HG02852 (cell line): ENCODE measurements at regions not wholly inside any gene's neighbourhood (a gene's known extent, or its start where the extent isn't known, plus 50 kb on each side); places are given as distances from the start of the nearest gene placed in this dataset.
"Not testable (repeated sequence)": the region's sequence is repeated elsewhere in the genome, so short reads cannot be mapped to it uniquely, and the experiment has no call there.

ENCODE experiments used
- ATAC-seq: cut with Tn5 transposase; IDR thresholded peaks from one replicate; pipeline ENCODE4 v1.9.1; 2021; ENCODE audit warnings: mild to moderate bottlenecking, moderate library complexity; ENCODE audit not compliant: unreplicated experiment

DNA sequence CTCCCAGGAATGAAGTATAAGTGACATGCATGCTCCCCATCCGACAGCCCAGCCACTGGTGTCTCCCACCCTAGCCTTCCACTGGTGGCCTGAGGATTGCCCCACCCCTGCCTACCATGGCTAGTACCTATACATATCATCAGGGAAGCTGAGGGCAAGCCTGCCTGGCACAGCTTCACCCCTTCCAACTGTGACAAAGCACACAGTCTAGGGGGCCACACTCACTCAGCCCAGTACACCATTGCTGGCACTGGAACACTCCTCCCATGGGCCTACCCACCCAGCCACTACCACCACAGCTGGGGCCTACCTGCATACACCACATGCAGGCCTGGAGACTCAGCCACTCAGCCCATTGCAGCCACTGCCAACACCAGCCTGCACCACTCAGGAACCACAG, 393.1 kb upstream of the STEAP1 start:
- no peak for ATAC-seq

GRCh38 chr7:89770161-89770560, 384.1 kb upstream of the STEAP1 start:
- ATAC-seq = no peak

DNA sequence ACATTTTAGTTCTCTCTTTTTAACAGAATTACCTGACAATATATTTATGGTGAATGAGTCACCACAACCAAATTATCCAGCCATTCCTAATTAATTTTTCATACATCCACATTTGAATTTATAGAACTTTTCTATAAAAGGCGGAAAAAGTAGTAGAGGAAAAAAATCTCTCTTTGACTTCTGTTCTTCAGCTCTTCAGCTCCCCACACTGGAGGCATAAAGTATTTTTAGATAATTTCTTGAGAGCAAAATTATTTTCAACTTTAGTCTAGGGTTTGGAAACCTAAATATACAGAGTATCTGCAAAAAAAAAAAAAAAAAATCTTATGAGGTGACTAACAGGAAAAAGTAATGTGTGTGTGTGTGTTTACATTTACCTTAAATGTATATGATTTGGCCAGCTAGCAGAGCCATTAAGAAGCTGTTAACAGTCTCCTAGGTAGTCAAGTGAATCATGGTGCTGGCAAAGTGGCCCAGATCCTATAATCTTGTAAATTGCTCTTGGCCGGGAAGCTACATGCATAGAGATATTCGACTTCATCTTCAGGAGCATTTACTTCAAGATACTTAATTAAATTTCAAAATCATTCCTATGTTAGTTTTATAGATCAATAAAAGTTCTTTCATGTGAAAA, 383.1 kb upstream of the STEAP1 start:
- no peak for ATAC-seq

DNA sequence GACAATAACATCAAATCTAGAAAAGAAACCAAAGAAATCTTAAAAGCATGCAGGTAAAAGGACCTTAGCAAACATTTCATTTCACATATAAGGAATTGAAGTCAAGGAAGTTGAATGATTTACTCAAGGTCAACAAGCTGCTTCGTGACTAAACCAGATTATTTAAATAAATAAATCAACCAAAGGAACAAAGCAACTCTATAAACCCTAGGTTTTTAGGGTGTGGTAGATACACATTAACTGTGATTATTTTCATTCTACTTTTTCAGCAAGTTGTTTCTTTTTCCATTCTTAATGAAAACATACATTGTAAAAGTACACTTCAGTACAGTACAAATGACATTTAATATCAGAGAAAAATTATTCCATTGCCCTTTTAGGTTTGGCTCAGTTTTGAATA, 382.0 kb upstream of the STEAP1 start:
- no peak for ATAC-seq

GRCh38 chr7:89773611-89774010, 380.7 kb upstream of the STEAP1 start:
- no peak for ATAC-seq

DNA sequence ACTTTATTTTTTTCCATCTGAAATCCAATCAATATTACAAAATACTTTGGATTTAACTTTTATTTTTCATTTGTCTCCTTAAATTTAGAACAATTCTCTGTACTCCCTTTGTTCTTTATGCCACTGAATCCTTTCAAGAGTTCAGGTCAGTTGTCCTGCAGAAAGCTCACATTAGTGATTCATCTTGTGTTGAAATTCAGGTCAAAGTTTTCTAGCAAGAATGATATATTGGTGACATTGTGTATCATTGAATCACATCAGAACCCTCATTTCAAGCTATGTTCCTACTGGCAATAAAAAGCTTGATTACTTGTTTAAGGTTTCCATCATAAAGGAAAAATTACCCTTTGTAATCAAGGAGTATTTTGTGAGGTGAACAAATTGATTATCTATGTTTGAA, 378.8 kb upstream of the STEAP1 start:
- ATAC-seq = no peak

DNA sequence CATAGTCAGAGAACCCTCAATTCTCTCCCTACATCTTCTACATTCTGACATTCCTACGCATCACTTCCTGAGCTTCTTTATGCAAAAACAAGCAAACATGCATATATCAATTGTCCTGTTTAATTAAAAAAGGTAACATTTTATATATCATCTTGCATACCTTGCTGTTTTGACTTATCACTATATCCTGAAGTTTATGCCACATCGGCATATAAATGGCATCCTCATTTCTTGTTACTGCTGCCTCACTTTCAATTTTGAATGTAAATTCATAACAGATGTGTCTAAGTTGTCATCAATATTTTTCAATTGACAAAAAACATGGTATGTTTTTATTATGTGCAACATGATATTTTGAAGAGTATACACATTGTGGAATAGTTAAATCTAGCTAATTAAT, 377.3 kb upstream of the STEAP1 start:
- no peak for ATAC-seq

- ATAC-seq = no peak
Measured at GRCh38 chr7:89777499-89777898, 376.8 kb upstream of the STEAP1 start.

DNA sequence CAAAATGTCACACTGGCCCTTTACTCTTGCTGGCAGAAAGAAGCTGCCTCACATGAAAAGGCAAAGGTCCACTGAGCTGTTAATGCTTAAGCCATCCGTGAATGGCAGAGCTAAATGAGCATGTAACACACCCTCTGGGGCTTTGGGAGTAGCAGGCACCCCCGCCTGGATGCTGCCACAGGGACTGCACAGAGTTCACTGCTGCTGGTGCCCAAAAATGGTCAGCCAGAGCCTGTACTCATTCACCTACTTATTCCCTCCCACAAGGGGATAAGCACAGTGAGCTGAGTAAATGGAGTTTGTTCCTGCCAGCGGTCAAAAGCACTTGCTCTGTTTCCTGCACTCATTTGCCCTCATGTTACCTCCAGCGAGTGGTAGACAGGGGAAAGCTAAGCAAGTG, 374.0 kb upstream of the STEAP1 start:
- ATAC-seq = no peak

DNA sequence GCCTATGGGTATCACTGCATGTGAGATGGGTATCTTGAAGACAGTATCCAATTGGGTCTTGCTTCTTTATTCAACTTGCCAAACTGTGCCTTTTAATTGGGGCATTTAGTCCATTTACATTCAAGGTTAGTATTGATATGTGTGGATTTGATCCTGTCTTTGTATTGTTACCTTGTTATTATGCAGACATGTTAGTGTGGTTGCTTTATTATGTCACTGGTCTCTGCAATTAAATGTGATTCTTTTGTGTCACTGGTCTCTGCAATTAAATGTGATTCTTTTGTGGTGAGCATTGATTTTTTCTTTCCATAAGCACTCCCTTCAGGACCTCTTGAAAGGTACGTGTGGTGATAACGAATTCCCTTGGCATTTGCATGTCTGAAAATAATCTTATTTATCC, 357.8 kb upstream of the STEAP1 start:
- no peak for ATAC-seq

- ATAC-seq = no peak
Measured at GRCh38 chr7:89797965-89798598, 356.2 kb upstream of the STEAP1 start.

DNA sequence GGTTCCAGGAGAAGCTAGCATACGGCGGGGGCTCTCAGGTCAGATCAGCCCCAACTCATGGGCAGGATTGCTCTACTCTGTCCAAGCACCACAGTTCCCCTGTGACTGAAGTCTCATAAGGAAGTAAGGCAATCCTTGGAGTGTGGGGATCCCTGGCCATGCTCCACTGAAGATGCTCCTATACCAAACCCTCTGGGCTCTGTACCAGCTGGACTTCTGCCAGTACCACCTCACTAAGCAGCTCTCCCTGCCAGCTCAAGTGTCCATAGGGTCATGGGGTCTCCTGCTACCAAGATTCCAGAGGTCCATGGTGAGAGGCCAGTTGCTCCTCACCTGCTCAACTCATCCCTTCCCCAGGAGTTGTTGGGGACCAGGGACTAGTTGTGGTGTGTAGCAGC, 355.7 kb upstream of the STEAP1 start:
- no peak for ATAC-seq

- ATAC-seq = no peak
Measured at GRCh38 chr7:89800761-89801160, 353.5 kb upstream of the STEAP1 start.

DNA sequence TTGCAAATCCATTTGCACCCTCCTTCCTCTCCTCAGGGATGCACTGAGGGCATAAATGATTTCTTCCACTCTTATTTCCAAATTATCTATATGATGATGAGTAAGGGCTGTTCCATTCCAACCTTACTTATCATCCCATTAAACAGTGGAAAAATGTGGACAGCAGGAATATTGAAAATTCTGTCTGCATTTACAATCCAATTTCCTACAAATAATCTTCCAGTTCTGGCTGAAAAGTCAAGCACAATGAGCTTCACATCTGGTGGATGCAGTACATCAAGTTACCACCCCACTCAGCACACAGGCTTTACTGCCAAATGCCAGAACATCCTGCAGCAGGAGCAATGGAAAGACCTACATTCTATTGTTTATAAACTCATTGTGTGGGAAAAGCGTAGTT, 345.0 kb upstream of the STEAP1 start:
- no peak for ATAC-seq

- ATAC-seq = no peak
Measured at GRCh38 chr7:89813081-89813480, 341.2 kb upstream of the STEAP1 start.

DNA sequence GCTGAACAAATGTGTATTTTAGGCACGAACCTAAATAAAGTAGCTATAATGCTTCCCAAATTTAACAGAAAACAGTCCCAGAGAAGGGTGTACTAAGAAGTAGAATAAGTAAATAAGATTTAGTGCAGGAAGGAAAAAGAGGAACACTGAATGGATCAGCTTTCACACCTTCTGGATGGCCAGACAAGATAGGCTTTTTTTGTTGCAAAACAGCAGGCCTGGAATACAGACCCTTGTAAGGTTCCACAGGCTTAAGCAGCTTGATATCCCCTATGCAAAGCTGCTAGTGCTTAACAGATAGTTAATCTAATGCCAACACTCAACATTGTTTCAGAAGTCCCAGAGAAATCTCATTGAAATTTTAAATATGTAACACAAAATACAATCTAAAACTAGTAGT, 328.1 kb upstream of the STEAP1 start:
- no peak for ATAC-seq

DNA sequence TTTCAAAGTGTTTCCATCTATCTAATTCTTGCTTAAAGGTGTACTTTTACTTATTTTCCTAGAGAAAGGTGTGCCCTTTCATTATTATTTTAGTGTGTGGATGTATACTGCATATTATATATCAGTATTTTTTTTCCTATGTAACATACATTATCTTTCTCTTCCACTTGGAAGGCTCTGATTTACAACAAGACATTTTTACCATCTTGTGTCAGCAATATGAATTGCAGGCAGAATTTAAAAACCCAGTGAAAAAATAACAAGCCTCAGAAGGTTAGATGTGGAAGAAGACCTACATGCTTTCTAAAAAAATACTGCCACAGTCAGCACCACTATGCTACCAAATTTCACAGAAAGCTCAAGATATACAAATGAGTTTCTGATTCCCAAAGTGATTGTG, 327.7 kb upstream of the STEAP1 start:
- no peak for ATAC-seq

- no peak for ATAC-seq
Measured at GRCh38 chr7:89837515-89837914, 316.8 kb upstream of the STEAP1 start.

DNA sequence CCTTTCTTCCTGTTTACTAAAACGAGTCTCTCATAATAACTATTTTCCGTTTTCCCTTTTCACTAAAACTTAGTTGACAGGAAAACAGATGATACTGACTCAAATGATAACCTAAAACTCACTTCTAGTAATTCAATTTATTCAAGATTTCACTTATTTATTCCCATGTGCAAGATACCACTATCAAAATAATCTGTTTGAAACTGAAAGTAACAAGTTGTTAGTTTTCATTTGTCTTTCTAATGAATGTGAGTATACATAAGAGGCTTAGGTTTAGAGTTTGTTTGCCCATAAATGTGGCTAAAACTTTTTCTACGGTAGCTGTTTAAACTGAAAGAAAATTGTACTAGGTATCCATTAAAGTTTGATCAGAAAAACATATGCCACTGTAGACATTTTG, 314.9 kb upstream of the STEAP1 start:
- ATAC-seq = no peak

DNA sequence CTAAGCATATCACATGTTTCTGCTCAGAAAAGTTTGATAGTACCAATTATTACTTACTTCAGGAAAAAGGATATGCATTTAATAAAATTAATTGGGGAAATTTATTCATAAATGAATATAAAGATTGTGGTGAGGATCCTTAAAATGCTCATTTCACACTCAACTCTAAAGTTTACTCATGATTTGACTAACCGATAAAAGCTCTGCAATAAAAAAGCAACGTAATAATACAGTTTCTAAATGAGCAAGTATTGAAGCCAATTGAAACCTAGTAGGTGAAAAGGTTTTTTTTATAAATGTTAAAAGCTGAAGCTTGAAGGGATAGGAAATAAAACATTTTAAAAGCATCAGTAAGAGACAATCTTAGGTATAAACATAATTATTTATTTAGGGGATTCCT, 308.3 kb upstream of the STEAP1 start:
- ATAC-seq = no peak

- ATAC-seq = no peak
Measured at GRCh38 chr7:89849052-89849451, 305.2 kb upstream of the STEAP1 start.

- not testable (repeated sequence) for ATAC-seq
Measured at GRCh38 chr7:89857053-89857452, 297.2 kb upstream of the STEAP1 start.

- ATAC-seq = no peak
Measured at GRCh38 chr7:89857767-89858166, 296.5 kb upstream of the STEAP1 start.
